Activated naive CD4-positive, alpha-beta T cell treated with anti-CD3 and anti-CD28 coated beads, Interleukin-2, amount 50 U/mL, for 16 hours (primary cell): ENCODE measurements at regions not wholly inside any gene's neighbourhood (a gene's known extent, or its start where the extent isn't known, plus 50 kb on each side); places are given as distances from the start of the nearest gene placed in this dataset.
"Not testable (repeated sequence)": the region's sequence is repeated elsewhere in the genome, so short reads cannot be mapped to it uniquely, and the experiment has no call there.

Source experiments
- DNase-seq: peaks from one replicate; pipeline ENCODE4 v3.0.0-alpha.2; 2020

GRCh38 chr10:31679936-31680335 lies 248.7 kb downstream of the ARHGAP12 start:
- DNase-seq = no peak

- DNase-seq = no peak
Measured at GRCh38 chr10:31678575-31679516, 249.8 kb downstream of the ARHGAP12 start.

GRCh38 chr10:31678139-31678536 lies 250.5 kb downstream of the ARHGAP12 start:
- DNase-seq = no peak

GRCh38 chr10:31677195-31678138 lies 251.2 kb downstream of the ARHGAP12 start:
- no peak for DNase-seq

- DNase-seq = no peak
Measured at GRCh38 chr10:31675726-31676125, 252.9 kb downstream of the ARHGAP12 start.

- no peak for DNase-seq
Measured at GRCh38 chr10:31669357-31669756, 259.3 kb downstream of the ARHGAP12 start.

- DNase-seq = no peak
Measured at GRCh38 chr10:31668326-31668725, 260.3 kb downstream of the ARHGAP12 start.

- not testable (repeated sequence) for DNase-seq
Measured at GRCh38 chr10:31665764-31666279, 262.8 kb downstream of the ARHGAP12 start.

- no peak for DNase-seq
Measured at GRCh38 chr10:31664803-31665202, 263.8 kb downstream of the ARHGAP12 start.

- not testable (repeated sequence) for DNase-seq
Measured at GRCh38 chr10:31664071-31664470, 264.6 kb downstream of the ARHGAP12 start.

- DNase-seq = no peak
Measured at GRCh38 chr10:31660300-31660699, 268.3 kb downstream of the ARHGAP12 start.

- no peak for DNase-seq
Measured at GRCh38 chr10:31659665-31660064, 269.0 kb downstream of the ARHGAP12 start.

- no peak for DNase-seq
Measured at GRCh38 chr10:31657434-31657872, 271.2 kb downstream of the ARHGAP12 start.

GRCh38 chr10:31656851-31657433 lies 271.7 kb downstream of the ARHGAP12 start:
- DNase-seq = no peak

GRCh38 chr10:31652038-31652437 lies 276.6 kb downstream of the ARHGAP12 start:
- no peak for DNase-seq

- DNase-seq = no peak
Measured at GRCh38 chr10:31650010-31650409, 278.6 kb downstream of the ARHGAP12 start.

GRCh38 chr10:31648966-31649365 lies 279.7 kb downstream of the ARHGAP12 start:
- DNase-seq = no peak

- DNase-seq = no peak
Measured at GRCh38 chr10:31647861-31648260, 280.8 kb downstream of the ARHGAP12 start.

GRCh38 chr10:31646519-31646918 lies 282.1 kb downstream of the ARHGAP12 start:
- no peak for DNase-seq

- DNase-seq = no peak
Measured at GRCh38 chr10:31645786-31646185, 282.8 kb downstream of the ARHGAP12 start.

- no peak for DNase-seq
Measured at GRCh38 chr10:31644931-31645633, 283.5 kb downstream of the ARHGAP12 start.

- DNase-seq = no peak
Measured at GRCh38 chr10:31642281-31642680, 286.4 kb downstream of the ARHGAP12 start.
